ENCODE measurements at regions not wholly inside any gene's neighbourhood (a gene's known extent, or its start where the extent isn't known, plus 50 kb on each side); places are given as distances from the start of the nearest gene placed in this dataset.

GRCh38 chr3:180188512-180189309, 152.0 kb upstream of the PEX5L start:
- 0% methylated on average over 1 of the region's 2 CpGs for WGBS (ENCODE audit: insufficient coverage, low coverage, missing lambda C conversion rate)
- FAIRE-seq = no peak
- Histone ChIP-seq H3K9me3 (replicated peaks; ENCODE audit: control insufficient read depth, insufficient read depth, low read depth, low read length) (no peaks in the 10 kb centered on the region), H3K27me3 (ENCODE audit: control insufficient read depth in 2 of 2, insufficient read depth in 2 of 2, low read length in 2 of 2) (no peaks in the 10 kb centered on the region), H3K4me2 (ENCODE audit: insufficient read depth, low read length) (no peak overlapping the region), H3K79me2 (ENCODE audit: control insufficient read depth, insufficient read depth, low read length) (no peaks in the 10 kb centered on the region), H3K9me1 (ENCODE audit: control insufficient read depth, insufficient read depth, low read length) (no peaks in the 10 kb centered on the region), H3K36me3 (ENCODE audit: control insufficient read depth, insufficient read depth, low read length) (no peaks in the 10 kb centered on the region), H3K4me3 (no peak overlapping the region), H4K20me1 (replicated peaks; ENCODE audit: control insufficient read depth, insufficient read depth, low read length) (no peaks in the 10 kb centered on the region), H2AFZ (ENCODE audit: low read depth, low read length) (no peak overlapping the region), H3K9ac (ENCODE audit: insufficient read depth in 1 of 2, low read depth in 2 of 2, low read length in 2 of 2) (no peak overlapping the region), H3K4me1 (replicated peaks in 1 of 2; ENCODE audit: control insufficient read depth in 2 of 2, insufficient read depth in 2 of 2, low read length in 2 of 2) (no peaks in the 10 kb centered on the region), H3K27ac (ENCODE audit: extremely low read depth, low read depth, low read length) (no peak overlapping the region)
- intact Hi-C loops (cut with micrococcal nuclease) = no loop called here
- CTCF ChIA-PET (ENCODE audit: low intra/inter-chr PET ratio) = no interaction called here
- no peak for ATAC-seq
- POLR2A ChIA-PET = no interaction called here
- BruUV-seq (replicated peaks) = no TSS peak
- DNase-seq (ENCODE audit: extremely low read depth in 1 of 4, low spot score in 3 of 4) = no peak
- TF ChIP-seq ZNF133 (CRISPR knock-in tag; IDR thresholded peaks at IDR 0.05) (no peak), CHD4 (IDR thresholded peaks at IDR 0.05; ENCODE audit: insufficient read depth, insufficient replicate concordance, low read depth, low read length, poor library complexity, severe bottlenecking) (no peak), CBFA2T2 (conservative IDR thresholded peaks at IDR 0.05) (no peak)
- in situ Hi-C loops (cut with MboI) = no loop called here

- Histone ChIP-seq H3K4me2 (ENCODE audit: insufficient read depth, low read length) (no peak overlapping the region), H3K9ac (ENCODE audit: insufficient read depth in 1 of 2, low read depth in 2 of 2, low read length in 2 of 2) (no peak overlapping the region), H3K27me3 (ENCODE audit: control insufficient read depth in 2 of 2, insufficient read depth in 2 of 2, low read length in 2 of 2) (no peaks in the 10 kb centered on the region), H4K20me1 (replicated peaks; ENCODE audit: control insufficient read depth, insufficient read depth, low read length) (no peaks in the 10 kb centered on the region), H3K36me3 (ENCODE audit: control insufficient read depth, insufficient read depth, low read length) (no peaks in the 10 kb centered on the region), H3K27ac (ENCODE audit: extremely low read depth, low read depth, low read length) (no peak overlapping the region), H3K79me2 (ENCODE audit: control insufficient read depth, insufficient read depth, low read length) (no peaks in the 10 kb centered on the region), H3K4me3 (no peak overlapping the region), H2AFZ (ENCODE audit: low read depth, low read length) (no peak overlapping the region), H3K9me1 (ENCODE audit: control insufficient read depth, insufficient read depth, low read length) (no peaks in the 10 kb centered on the region), H3K4me1 (replicated peaks in 1 of 2; ENCODE audit: control insufficient read depth in 2 of 2, insufficient read depth in 2 of 2, low read length in 2 of 2) (no peaks in the 10 kb centered on the region), H3K9me3 (replicated peaks; ENCODE audit: control insufficient read depth, insufficient read depth, low read depth, low read length) (no peaks in the 10 kb centered on the region)
- 0% methylated on average over 3 of the region's 3 CpGs for WGBS (ENCODE audit: insufficient coverage, low coverage, missing lambda C conversion rate)
- DNase-seq (ENCODE audit: extremely low read depth in 1 of 4, low spot score in 3 of 4) (no peak), ATAC-seq (no peak), FAIRE-seq (no peak)
- TF ChIP-seq RERE (CRISPR knock-in tag; IDR thresholded peaks at IDR 0.05; ENCODE audit: borderline replicate concordance) (no peak), ZKSCAN1 (IDR thresholded peaks at IDR 0.05; ENCODE audit: low read depth, low read length) (no peak)
- ChIA-PET POLR2A (no interaction called here), CTCF (ENCODE audit: low intra/inter-chr PET ratio) (no interaction called here)
- in situ Hi-C loops (cut with MboI) = no loop called here
- no TSS peak for BruUV-seq (replicated peaks)
- intact Hi-C loops (cut with micrococcal nuclease) = no loop called here
Observed at GRCh38 chr3:180189310-180189648, 152.5 kb upstream of the PEX5L start.
